Naive thymus-derived CD4-positive, alpha-beta T cell (primary cell): ENCODE measurements at regions not wholly inside any gene's neighbourhood (a gene's known extent, or its start where the extent isn't known, plus 50 kb on each side); places are given as distances from the start of the nearest gene placed in this dataset.

Experiments used
- ATAC-seq: fragments of 150-1000 bp; cut with Tn5 transposase; 2 replicates; pipeline ENCODE4 v1.10.0; 2021; ENCODE audit warnings: mild to moderate bottlenecking, moderate library complexity
- CTCF ChIA-PET: fragments of 350-600 bp; sonication (Branson Sonifier 250); formaldehyde crosslinking; loops from one replicate; lab custom pipeline; 2021; ENCODE audit warnings: antibody characterized with exemption; lab: Charles Lee
- POLR2A ChIA-PET: fragments of 350-600 bp; sonication (Branson Sonifier 250); formaldehyde crosslinking; loops from one replicate; lab custom pipeline; 2021; ENCODE audit warnings: antibody characterized with exemption, inconsistent platforms; lab: Charles Lee
- DNase-seq, 9 donors: peaks; one replicate each; pipeline versions ENCODE4 v3.0.0 to v3.0.0-alpha.2; 2020 to 2022; ENCODE audit warnings: mixed read lengths in 1 of 9
- H3K27ac ChIP-seq: one replicate; pipeline ENCODE4 v1.7.0; 2013; ENCODE audit warnings: mild to moderate bottlenecking, low read depth, low read length, moderate library complexity
- H3K27me3 ChIP-seq, 2 donors: one replicate each; pipeline ENCODE4 v1.7.0; 2013; ENCODE audit warnings: low read length in 2 of 2, mild to moderate bottlenecking in 2 of 2, moderate library complexity in 2 of 2; ENCODE audit not compliant: control insufficient read depth in 2 of 2, insufficient read depth in 2 of 2
- H3K36me3 ChIP-seq, 3 experiments: 1 replicate in 2 of 3; 2 replicates in 1 of 3; pipeline ENCODE4 v1.7.0; 2013; ENCODE audit warnings: low read length in 3 of 3, mild to moderate bottlenecking in 3 of 3, moderate library complexity in 1 of 3; ENCODE audit not compliant: insufficient read depth in 3 of 3, control insufficient read depth in 2 of 3
- H3K4me1 ChIP-seq, 2 donors: one replicate each; pipeline ENCODE4 v1.7.0; 2013; ENCODE audit warnings: low read length in 2 of 2, mild to moderate bottlenecking in 2 of 2, moderate library complexity in 1 of 2; ENCODE audit not compliant: control insufficient read depth in 2 of 2, insufficient read depth in 2 of 2
- H3K4me3 ChIP-seq: 2 replicates; pipeline ENCODE4 v1.7.0; 2013; ENCODE audit warnings: mild to moderate bottlenecking, low read length
- H3K9me3 ChIP-seq, 3 experiments: 1 replicate in 2 of 3; 2 replicates in 1 of 3; pipeline ENCODE4 v1.7.0; 2013; ENCODE audit warnings: low read length in 3 of 3; ENCODE audit not compliant: control insufficient read depth in 2 of 3
- H3K27ac Mint-ChIP-seq, 9 donors: one replicate each; pipeline ENCODE4 v1.8.0; 2020 to 2022; ENCODE audit warnings: mixed read lengths in 9 of 9, mild to moderate bottlenecking in 8 of 9, moderate library complexity in 5 of 9, inconsistent platforms in 2 of 9
- H3K27me3 Mint-ChIP-seq, 5 donors: one replicate each; pipeline ENCODE4 v1.8.0; 2021 to 2022; ENCODE audit warnings: mixed read lengths in 5 of 5, mild to moderate bottlenecking in 1 of 5
- H3K36me3 Mint-ChIP-seq, 5 donors: one replicate each; pipeline ENCODE4 v1.8.0; 2020 to 2022; ENCODE audit warnings: mixed read lengths in 5 of 5, mild to moderate bottlenecking in 3 of 5, inconsistent platforms in 1 of 5
- H3K4me1 Mint-ChIP-seq, 7 donors: one replicate each; pipeline ENCODE4 v1.8.0; 2020 to 2022; ENCODE audit warnings: mixed read lengths in 7 of 7, mild to moderate bottlenecking in 3 of 7, inconsistent platforms in 1 of 7
- H3K4me3 Mint-ChIP-seq, 10 donors: one replicate each; pipeline ENCODE4 v1.8.0; 2020 to 2022; ENCODE audit warnings: mild to moderate bottlenecking in 10 of 10, mixed read lengths in 10 of 10, moderate library complexity in 6 of 10, inconsistent platforms in 2 of 10
- H3K9me3 Mint-ChIP-seq, 11 donors: one replicate each; pipeline ENCODE4 v1.8.0; 2020 to 2022; ENCODE audit warnings: mixed read lengths in 11 of 11, mild to moderate bottlenecking in 4 of 11, inconsistent platforms in 1 of 11, moderate library complexity in 1 of 11
- intact Hi-C, 2 donors: fragments of 100-400 bp; cut with micrococcal nuclease; formaldehyde crosslinking; loops; one replicate each; pipeline ENCODE4 v1.15.1; 2023

GRCh38 chr12:34291001-34291400 lies 268.7 kb downstream of the ALG10 start:
- peaks cover 0 to 20% (median 0%) of the 10 kb centered on the region in 5 donors for H3K27me3 Mint-ChIP-seq
- POLR2A ChIA-PET: no interaction called here
- no peaks in the 10 kb centered on the region for H3K36me3 ChIP-seq
- no peak overlapping the region for H3K27ac ChIP-seq
- no peaks in the 10 kb centered on the region for H3K27me3 ChIP-seq
- H3K4me3 Mint-ChIP-seq: no peak overlapping the region
- peaks cover 0 to 52% (median 0%) of the 10 kb centered on the region in 3 experiments for H3K9me3 ChIP-seq
- H3K27ac Mint-ChIP-seq: no peak overlapping the region
- CTCF ChIA-PET: no interaction called here
- peaks cover 0 to 2% (median 0%) of the 10 kb centered on the region in 7 donors for H3K4me1 Mint-ChIP-seq
- no peak overlapping the region for H3K4me3 ChIP-seq
- peaks cover 0 to 18% (median 0%) of the 10 kb centered on the region in 5 donors for H3K36me3 Mint-ChIP-seq
- H3K4me1 ChIP-seq: no peaks in the 10 kb centered on the region
- peaks cover 3 to 62% (median 34%) of the 10 kb centered on the region in 11 donors for H3K9me3 Mint-ChIP-seq
- intact Hi-C loops: no loop called here
- no peak for DNase-seq
- no peak for ATAC-seq

- no peak for ATAC-seq
- ChIA-PET CTCF (no interaction called here), POLR2A (no interaction called here)
- no peak overlapping the region for H3K4me3 Mint-ChIP-seq
- Histone ChIP-seq H3K4me1 (no peaks in the 10 kb centered on the region), H3K36me3 (no peaks in the 10 kb centered on the region), H3K9me3 (peaks cover 0 to 47% (median 0%) of the 10 kb centered on the region in 3 experiments), H3K27ac (no peak overlapping the region), H3K27me3 (no peaks in the 10 kb centered on the region), H3K4me3 (no peak overlapping the region)
- H3K27ac Mint-ChIP-seq: no peak overlapping the region
- intact Hi-C loops: no loop called here
- peaks cover 0 to 2% (median 0%) of the 10 kb centered on the region in 7 donors for H3K4me1 Mint-ChIP-seq
- DNase-seq: no peak
- H3K27me3 Mint-ChIP-seq: peaks cover 0 to 25% (median 0%) of the 10 kb centered on the region in 5 donors
- peaks cover 0 to 14% (median 0%) of the 10 kb centered on the region in 5 donors for H3K36me3 Mint-ChIP-seq
- peaks cover 2 to 61% (median 33%) of the 10 kb centered on the region in 11 donors for H3K9me3 Mint-ChIP-seq
Observed at GRCh38 chr12:34291426-34291901, 269.2 kb downstream of the ALG10 start.

- Mint-ChIP-seq H3K4me3 (no peak overlapping the region), H3K9me3 (peaks cover 0 to 58% (median 26%) of the 10 kb centered on the region in 11 donors), H3K4me1 (peaks cover 0 to 1% (median 0%) of the 10 kb centered on the region in 7 donors), H3K27ac (no peak overlapping the region), H3K27me3 (peaks cover 0 to 22% (median 0%) of the 10 kb centered on the region in 5 donors), H3K36me3 (peaks cover 0 to 16% (median 0%) of the 10 kb centered on the region in 5 donors)
- intact Hi-C loops: no loop called here
- no peaks in the 10 kb centered on the region for H3K27me3 ChIP-seq
- ATAC-seq: no peak
- ChIA-PET CTCF (no interaction called here), POLR2A (no interaction called here)
- no peak for DNase-seq
- no peak overlapping the region for H3K27ac ChIP-seq
- no peak overlapping the region for H3K4me3 ChIP-seq
- no peaks in the 10 kb centered on the region for H3K4me1 ChIP-seq
- H3K36me3 ChIP-seq: no peaks in the 10 kb centered on the region
- peaks cover 0 to 36% (median 0%) of the 10 kb centered on the region in 3 experiments for H3K9me3 ChIP-seq
Observed at GRCh38 chr12:34292736-34293625, 270.7 kb downstream of the ALG10 start.

GRCh38 chr12:34294137-34294536 lies 271.8 kb downstream of the ALG10 start:
- Mint-ChIP-seq H3K27me3 (peaks cover 0 to 22% (median 0%) of the 10 kb centered on the region in 5 donors), H3K4me3 (no peak overlapping the region), H3K9me3 (peaks cover 0 to 54% (median 29%) of the 10 kb centered on the region in 11 donors), H3K36me3 (peaks cover 0 to 16% (median 0%) of the 10 kb centered on the region in 5 donors), H3K4me1 (no peaks in the 10 kb centered on the region), H3K27ac (no peak overlapping the region)
- no peak for ATAC-seq
- POLR2A ChIA-PET: no interaction called here
- CTCF ChIA-PET: no interaction called here
- H3K36me3 ChIP-seq: no peaks in the 10 kb centered on the region
- intact Hi-C loops: no loop called here
- no peaks in the 10 kb centered on the region for H3K4me1 ChIP-seq
- no peak overlapping the region for H3K27ac ChIP-seq
- H3K4me3 ChIP-seq: no peak overlapping the region
- no peak for DNase-seq
- no peaks in the 10 kb centered on the region for H3K27me3 ChIP-seq
- peaks cover 0 to 42% (median 0%) of the 10 kb centered on the region in 3 experiments for H3K9me3 ChIP-seq

GRCh38 chr12:34294671-34295365 lies 272.5 kb downstream of the ALG10 start:
- H3K27ac ChIP-seq: no peak overlapping the region
- no peaks in the 10 kb centered on the region for H3K4me1 ChIP-seq
- H3K9me3 ChIP-seq: peaks cover 0 to 49% (median 0%) of the 10 kb centered on the region in 3 experiments
- H3K36me3 ChIP-seq: no peaks in the 10 kb centered on the region
- no peak overlapping the region for H3K4me3 ChIP-seq
- no peaks in the 10 kb centered on the region for H3K27me3 ChIP-seq
- POLR2A ChIA-PET: no interaction called here
- CTCF ChIA-PET: no interaction called here
- Mint-ChIP-seq H3K36me3 (peaks cover 0 to 20% (median 0%) of the 10 kb centered on the region in 5 donors), H3K27me3 (peaks cover 0 to 22% (median 0%) of the 10 kb centered on the region in 5 donors), H3K4me3 (no peak overlapping the region), H3K9me3 (peaks cover 0 to 60% (median 32%) of the 10 kb centered on the region in 11 donors), H3K27ac (no peak overlapping the region), H3K4me1 (no peaks in the 10 kb centered on the region)
- ATAC-seq (no peak), DNase-seq (no peak)
- intact Hi-C loops: no loop called here

- Mint-ChIP-seq H3K9me3 (peaks cover 0 to 59% (median 29%) of the 10 kb centered on the region in 11 donors), H3K27me3 (peaks cover 0 to 22% (median 0%) of the 10 kb centered on the region in 5 donors), H3K27ac (no peak overlapping the region), H3K4me3 (no peak overlapping the region), H3K4me1 (no peaks in the 10 kb centered on the region), H3K36me3 (peaks cover 0 to 22% (median 0%) of the 10 kb centered on the region in 5 donors)
- intact Hi-C loops: no loop called here
- peaks cover 0 to 52% (median 0%) of the 10 kb centered on the region in 3 experiments for H3K9me3 ChIP-seq
- no peak overlapping the region for H3K4me3 ChIP-seq
- H3K4me1 ChIP-seq: no peaks in the 10 kb centered on the region
- ChIA-PET CTCF (no interaction called here), POLR2A (no interaction called here)
- H3K27me3 ChIP-seq: no peaks in the 10 kb centered on the region
- H3K27ac ChIP-seq: no peak overlapping the region
- no peak for ATAC-seq
- H3K36me3 ChIP-seq: no peaks in the 10 kb centered on the region
- no peak for DNase-seq
Observed at GRCh38 chr12:34295366-34296142, 273.3 kb downstream of the ALG10 start.
